ENCODE measurements at regions not wholly inside any gene's neighbourhood (a gene's known extent, or its start where the extent isn't known, plus 50 kb on each side); places are given as distances from the start of the nearest gene placed in this dataset.

- intact Hi-C loops (cut with micrococcal nuclease; ENCODE audit: unreplicated experiment) = no loop called here
- ATAC-seq (no peak), DNase-seq (ENCODE audit: low read depth, low spot score) (no peak)
- in situ Hi-C loops (cut with HindIII; ENCODE audit: low pct_unique_long_range_greater_than_20kb, low sequenced_read_pairs) = no loop called here
- Histone ChIP-seq H3K4me3 (ENCODE audit: low read depth in 2 of 2, low read length in 2 of 2) (no peak overlapping the region), H3K36me3 (ENCODE audit: control insufficient read depth, insufficient read depth, low read length) (no peaks in the 10 kb centered on the region), H3K27ac (ENCODE audit: low read length) (no peak overlapping the region), H3K4me1 (ENCODE audit: control insufficient read depth, insufficient read depth, low read length) (no peaks in the 10 kb centered on the region), H3K27me3 (ENCODE audit: control insufficient read depth, insufficient read depth, low read length) (no peaks in the 10 kb centered on the region), H3K9me3 (ENCODE audit: control insufficient read depth, insufficient read depth, low read depth, low read length) (no peaks in the 10 kb centered on the region)
- POLR2A ChIA-PET = no interaction called here
- TF ChIP-seq CTCF (IDR thresholded peaks at IDR 0.05) = no peak
- TF ChIP-seq, protein P1, sequence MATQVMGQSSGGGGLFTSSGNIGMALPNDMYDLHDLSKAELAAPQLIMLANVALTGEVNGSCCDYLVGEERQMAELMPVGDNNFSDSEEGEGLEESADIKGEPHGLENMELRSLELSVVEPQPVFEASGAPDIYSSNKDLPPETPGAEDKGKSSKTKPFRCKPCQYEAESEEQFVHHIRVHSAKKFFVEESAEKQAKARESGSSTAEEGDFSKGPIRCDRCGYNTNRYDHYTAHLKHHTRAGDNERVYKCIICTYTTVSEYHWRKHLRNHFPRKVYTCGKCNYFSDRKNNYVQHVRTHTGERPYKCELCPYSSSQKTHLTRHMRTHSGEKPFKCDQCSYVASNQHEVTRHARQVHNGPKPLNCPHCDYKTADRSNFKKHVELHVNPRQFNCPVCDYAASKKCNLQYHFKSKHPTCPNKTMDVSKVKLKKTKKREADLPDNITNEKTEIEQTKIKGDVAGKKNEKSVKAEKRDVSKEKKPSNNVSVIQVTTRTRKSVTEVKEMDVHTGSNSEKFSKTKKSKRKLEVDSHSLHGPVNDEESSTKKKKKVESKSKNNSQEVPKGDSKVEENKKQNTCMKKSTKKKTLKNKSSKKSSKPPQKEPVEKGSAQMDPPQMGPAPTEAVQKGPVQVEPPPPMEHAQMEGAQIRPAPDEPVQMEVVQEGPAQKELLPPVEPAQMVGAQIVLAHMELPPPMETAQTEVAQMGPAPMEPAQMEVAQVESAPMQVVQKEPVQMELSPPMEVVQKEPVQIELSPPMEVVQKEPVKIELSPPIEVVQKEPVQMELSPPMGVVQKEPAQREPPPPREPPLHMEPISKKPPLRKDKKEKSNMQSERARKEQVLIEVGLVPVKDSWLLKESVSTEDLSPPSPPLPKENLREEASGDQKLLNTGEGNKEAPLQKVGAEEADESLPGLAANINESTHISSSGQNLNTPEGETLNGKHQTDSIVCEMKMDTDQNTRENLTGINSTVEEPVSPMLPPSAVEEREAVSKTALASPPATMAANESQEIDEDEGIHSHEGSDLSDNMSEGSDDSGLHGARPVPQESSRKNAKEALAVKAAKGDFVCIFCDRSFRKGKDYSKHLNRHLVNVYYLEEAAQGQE (IDR thresholded peaks at IDR 0.05; ENCODE audit: insufficient read depth in 1 of 2, low read depth in 2 of 2, low read length in 1 of 2) = no peak
- no peak for TF ChIP-seq TCF7L2 (IDR thresholded peaks at IDR 0.05; ENCODE audit: low read depth, low read length)
- TF ChIP-seq POLR2AphosphoS5 (IDR thresholded peaks at IDR 0.05; ENCODE audit: low read depth, low read length) = no peak
- no peak for TF ChIP-seq SIN3A (IDR thresholded peaks at IDR 0.05; ENCODE audit: borderline replicate concordance, insufficient read depth, low read depth, low read length)
- BruUV-seq (replicated peaks) = no TSS peak
- CTCF ChIA-PET = no interaction called here
Observed at GRCh38 chr9:15080401-15080800, 170.2 kb upstream of the FREM1 start.

DNA sequence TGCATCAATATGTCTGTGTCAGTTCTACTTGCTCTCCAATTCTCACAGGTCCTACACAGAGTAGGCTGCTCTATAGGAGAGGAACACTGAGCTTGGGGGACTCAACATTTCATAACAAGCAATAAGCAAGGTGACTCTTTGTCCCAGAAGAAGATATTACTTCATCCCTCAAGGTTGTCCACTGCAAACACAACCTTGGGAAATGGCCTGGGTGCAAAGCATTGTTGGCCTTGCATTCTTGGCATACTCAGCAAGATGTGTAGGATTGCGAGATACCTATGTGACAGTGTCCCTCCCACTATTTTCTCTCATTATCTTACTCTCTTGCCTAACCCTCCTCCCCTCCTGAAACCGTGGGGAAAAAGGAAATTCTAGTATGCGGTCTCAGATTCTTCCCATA lies 169.8 kb upstream of the FREM1 start:
- Histone ChIP-seq H3K27ac (ENCODE audit: low read length) (no peak overlapping the region), H3K4me3 (ENCODE audit: low read depth in 2 of 2, low read length in 2 of 2) (no peak overlapping the region), H3K27me3 (ENCODE audit: control insufficient read depth, insufficient read depth, low read length) (no peaks in the 10 kb centered on the region), H3K4me1 (ENCODE audit: control insufficient read depth, insufficient read depth, low read length) (no peaks in the 10 kb centered on the region), H3K9me3 (ENCODE audit: control insufficient read depth, insufficient read depth, low read depth, low read length) (no peaks in the 10 kb centered on the region), H3K36me3 (ENCODE audit: control insufficient read depth, insufficient read depth, low read length) (no peaks in the 10 kb centered on the region)
- POLR2A ChIA-PET = no interaction called here
- DNase-seq (ENCODE audit: low read depth, low spot score) (no peak), ATAC-seq (no peak)
- TF ChIP-seq SIN3A (IDR thresholded peaks at IDR 0.05; ENCODE audit: borderline replicate concordance, insufficient read depth, low read depth, low read length) (no peak), TCF7L2 (IDR thresholded peaks at IDR 0.05; ENCODE audit: low read depth, low read length) (no peak), POLR2AphosphoS5 (IDR thresholded peaks at IDR 0.05; ENCODE audit: low read depth, low read length) (no peak), CTCF (IDR thresholded peaks at IDR 0.05) (no peak)
- TF ChIP-seq, protein P1 (IDR thresholded peaks at IDR 0.05; ENCODE audit: insufficient read depth in 1 of 2, low read depth in 2 of 2, low read length in 1 of 2) = no peak
- in situ Hi-C loops (cut with HindIII; ENCODE audit: low pct_unique_long_range_greater_than_20kb, low sequenced_read_pairs) = no loop called here
- CTCF ChIA-PET = no interaction called here
- intact Hi-C loops (cut with micrococcal nuclease; ENCODE audit: unreplicated experiment) = no loop called here
- no TSS peak for BruUV-seq (replicated peaks)
